Uterus (tissue), 2 donors: ENCODE measurements at regions not wholly inside any gene's neighbourhood (a gene's known extent, or its start where the extent isn't known, plus 50 kb on each side); places are given as distances from the start of the nearest gene placed in this dataset.

Experiments
- POLR2A ChIP-seq, 2 donors: fragments of 450-650 bp; IDR thresholded peaks; one replicate each; pipeline ENCODE4 v1.6.1; 2016; ENCODE audit warnings: antibody characterized with exemption in 2 of 2, mild to moderate bottlenecking in 1 of 2, moderate library complexity in 1 of 2
- TF ChIP-seq, protein P1 (sequence below), 4 experiments: fragments of 200-600 bp in 2 of 4; fragments of 450-650 bp in 2 of 4; sonication (generic) in 2 of 4; IDR thresholded peaks; one replicate each; pipeline ENCODE4 v1.5.1; 2016 to 2019; ENCODE audit warnings: antibody characterized with exemption in 4 of 4, mild to moderate bottlenecking in 2 of 4, moderate library complexity in 1 of 4

DNA sequence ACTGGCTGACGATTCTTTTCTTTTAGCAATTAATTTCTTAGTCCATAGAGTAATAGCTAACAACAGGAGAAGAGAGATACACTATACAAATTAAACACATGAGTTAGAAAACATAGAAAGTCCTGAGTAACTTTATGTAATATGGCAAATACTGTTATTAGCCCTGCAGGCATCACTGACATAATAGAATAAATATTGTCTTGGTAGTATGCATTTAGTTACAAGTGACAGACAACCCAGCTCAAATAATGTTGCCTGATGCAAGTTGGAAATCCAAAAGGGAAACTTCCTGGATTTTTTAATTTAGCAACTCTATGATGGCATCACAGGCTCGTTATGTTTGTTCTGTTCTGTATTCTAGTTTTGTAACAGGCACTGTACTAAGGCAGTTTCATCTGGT, 95.1 kb downstream of the DKK1 start:
- TF ChIP-seq POLR2A (IDR thresholded peaks at IDR 0.05), result no peak
- TF ChIP-seq, protein P1, sequence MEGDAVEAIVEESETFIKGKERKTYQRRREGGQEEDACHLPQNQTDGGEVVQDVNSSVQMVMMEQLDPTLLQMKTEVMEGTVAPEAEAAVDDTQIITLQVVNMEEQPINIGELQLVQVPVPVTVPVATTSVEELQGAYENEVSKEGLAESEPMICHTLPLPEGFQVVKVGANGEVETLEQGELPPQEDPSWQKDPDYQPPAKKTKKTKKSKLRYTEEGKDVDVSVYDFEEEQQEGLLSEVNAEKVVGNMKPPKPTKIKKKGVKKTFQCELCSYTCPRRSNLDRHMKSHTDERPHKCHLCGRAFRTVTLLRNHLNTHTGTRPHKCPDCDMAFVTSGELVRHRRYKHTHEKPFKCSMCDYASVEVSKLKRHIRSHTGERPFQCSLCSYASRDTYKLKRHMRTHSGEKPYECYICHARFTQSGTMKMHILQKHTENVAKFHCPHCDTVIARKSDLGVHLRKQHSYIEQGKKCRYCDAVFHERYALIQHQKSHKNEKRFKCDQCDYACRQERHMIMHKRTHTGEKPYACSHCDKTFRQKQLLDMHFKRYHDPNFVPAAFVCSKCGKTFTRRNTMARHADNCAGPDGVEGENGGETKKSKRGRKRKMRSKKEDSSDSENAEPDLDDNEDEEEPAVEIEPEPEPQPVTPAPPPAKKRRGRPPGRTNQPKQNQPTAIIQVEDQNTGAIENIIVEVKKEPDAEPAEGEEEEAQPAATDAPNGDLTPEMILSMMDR (IDR thresholded peaks at IDR 0.05), result no peak
